HPDE6-E6E7 (cell line): ENCODE measurements at regions not wholly inside any gene's neighbourhood (a gene's known extent, or its start where the extent isn't known, plus 50 kb on each side); places are given as distances from the start of the nearest gene placed in this dataset.

Source experiments
- DNase-seq: peaks from one replicate; pipeline ENCODE4 v3.0.0; 2011; ENCODE audit warnings: missing footprints; ENCODE audit errors: extremely low spot score

- DNase-seq: no peak
Measured at GRCh38 chr4:10753856-10754402, 69.4 kb upstream of the CLNK start.

- DNase-seq: no peak
Measured at GRCh38 chr4:10753336-10753735, 68.8 kb upstream of the CLNK start.

- no peak for DNase-seq
Measured at GRCh38 chr4:10750714-10751113, 66.1 kb upstream of the CLNK start.

- DNase-seq: no peak
Measured at GRCh38 chr4:10747186-10747585, 62.6 kb upstream of the CLNK start.

- no peak for DNase-seq
Measured at GRCh38 chr4:10746371-10747171, 62.0 kb upstream of the CLNK start.

GRCh38 chr4:10743357-10743756 lies 58.8 kb upstream of the CLNK start:
- DNase-seq: no peak

- no peak for DNase-seq
Measured at GRCh38 chr4:10741961-10742699, 57.6 kb upstream of the CLNK start.

GRCh38 chr4:10740891-10741620 lies 56.5 kb upstream of the CLNK start:
- no peak for DNase-seq

GRCh38 chr4:10740251-10740650 lies 55.7 kb upstream of the CLNK start:
- no peak for DNase-seq

GRCh38 chr4:10738826-10739489 lies 54.4 kb upstream of the CLNK start:
- no peak for DNase-seq

- DNase-seq: no peak
Measured at GRCh38 chr4:10737337-10737736, 52.8 kb upstream of the CLNK start.

- DNase-seq: no peak
Measured at GRCh38 chr4:10736895-10737294, 52.3 kb upstream of the CLNK start.

GRCh38 chr4:10736266-10736665 lies 51.7 kb upstream of the CLNK start:
- no peak for DNase-seq

GRCh38 chr4:10734697-10735096 lies 50.1 kb upstream of the CLNK start:
- DNase-seq: no peak
